Right atrium auricular region (tissue), 2 donors: ENCODE measurements at regions not wholly inside any gene's neighbourhood (a gene's known extent, or its start where the extent isn't known, plus 50 kb on each side); places are given as distances from the start of the nearest gene placed in this dataset.

Source experiments
- DNase-seq: peaks from one replicate; pipeline ENCODE4 v3.0.0-alpha.2; 2019; ENCODE audit warnings: low spot score
- H3K27ac ChIP-seq, 2 donors: fragments of 200-600 bp; sonication (generic); 1 replicate in 1 of 2; 2 replicates in 1 of 2; pipeline ENCODE4 v1.5.1; 2016 to 2019
- H3K27me3 ChIP-seq, 2 donors: fragments of 200-600 bp; sonication (generic); one replicate each; pipeline versions ENCODE4 v1.5.1 to v1.6.0; 2017 to 2019
- H3K36me3 ChIP-seq: fragments of 200-600 bp; sonication (generic); one replicate; pipeline ENCODE4 v1.5.1; 2016
- H3K4me1 ChIP-seq, 2 donors: fragments of 200-600 bp; sonication (generic); one replicate each; pipeline versions ENCODE4 v1.5.1 to v1.6.0; 2017 to 2019
- H3K4me3 ChIP-seq, 2 donors: fragments of 200-600 bp; sonication (generic); 1 replicate in 1 of 2; 2 replicates in 1 of 2; pipeline ENCODE4 v1.5.1; 2017 to 2019; ENCODE audit warnings: mild to moderate bottlenecking in 1 of 2, moderate library complexity in 1 of 2
- H3K9me3 ChIP-seq, 2 donors: fragments of 200-600 bp; sonication (generic); one replicate each; pipeline ENCODE4 v1.5.1; 2019
- TF ChIP-seq, protein P1 (sequence below), 2 donors: fragments of 200-600 bp; sonication (generic); IDR thresholded peaks; one replicate each; pipeline ENCODE4 v1.5.1; 2019; ENCODE audit warnings: antibody characterized with exemption in 2 of 2

DNA sequence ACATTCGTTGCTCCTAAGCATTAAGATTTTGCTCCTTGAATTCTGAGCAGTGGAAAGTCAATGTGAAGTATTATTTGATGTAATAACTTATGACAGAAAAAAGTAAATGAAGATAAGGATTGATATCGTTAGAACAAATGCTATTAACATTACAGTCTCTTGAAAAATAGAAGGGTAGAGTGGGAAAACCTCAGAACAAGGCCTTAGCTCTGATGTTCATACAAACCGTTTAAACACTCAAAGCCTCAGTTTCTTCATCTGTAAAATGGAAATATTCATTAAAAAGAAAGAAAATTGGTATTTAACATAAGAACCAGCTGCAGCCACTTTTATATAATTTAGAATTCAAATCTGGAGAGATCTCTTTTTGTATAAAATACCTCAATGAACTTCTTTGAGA lies 250.4 kb upstream of the NCKAP5 start:
- TF ChIP-seq, protein P1, sequence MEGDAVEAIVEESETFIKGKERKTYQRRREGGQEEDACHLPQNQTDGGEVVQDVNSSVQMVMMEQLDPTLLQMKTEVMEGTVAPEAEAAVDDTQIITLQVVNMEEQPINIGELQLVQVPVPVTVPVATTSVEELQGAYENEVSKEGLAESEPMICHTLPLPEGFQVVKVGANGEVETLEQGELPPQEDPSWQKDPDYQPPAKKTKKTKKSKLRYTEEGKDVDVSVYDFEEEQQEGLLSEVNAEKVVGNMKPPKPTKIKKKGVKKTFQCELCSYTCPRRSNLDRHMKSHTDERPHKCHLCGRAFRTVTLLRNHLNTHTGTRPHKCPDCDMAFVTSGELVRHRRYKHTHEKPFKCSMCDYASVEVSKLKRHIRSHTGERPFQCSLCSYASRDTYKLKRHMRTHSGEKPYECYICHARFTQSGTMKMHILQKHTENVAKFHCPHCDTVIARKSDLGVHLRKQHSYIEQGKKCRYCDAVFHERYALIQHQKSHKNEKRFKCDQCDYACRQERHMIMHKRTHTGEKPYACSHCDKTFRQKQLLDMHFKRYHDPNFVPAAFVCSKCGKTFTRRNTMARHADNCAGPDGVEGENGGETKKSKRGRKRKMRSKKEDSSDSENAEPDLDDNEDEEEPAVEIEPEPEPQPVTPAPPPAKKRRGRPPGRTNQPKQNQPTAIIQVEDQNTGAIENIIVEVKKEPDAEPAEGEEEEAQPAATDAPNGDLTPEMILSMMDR (IDR thresholded peaks at IDR 0.05), result no peak
- no peak for DNase-seq
- Histone ChIP-seq H3K36me3 (no peaks in the 10 kb centered on the region), H3K9me3 (no peaks in the 10 kb centered on the region), H3K27me3 (no peaks in the 10 kb centered on the region), H3K27ac (no peak overlapping the region), H3K4me3 (no peak overlapping the region), H3K4me1 (peaks cover 0 to 12% of the 10 kb centered on the region in 2 donors)

DNA sequence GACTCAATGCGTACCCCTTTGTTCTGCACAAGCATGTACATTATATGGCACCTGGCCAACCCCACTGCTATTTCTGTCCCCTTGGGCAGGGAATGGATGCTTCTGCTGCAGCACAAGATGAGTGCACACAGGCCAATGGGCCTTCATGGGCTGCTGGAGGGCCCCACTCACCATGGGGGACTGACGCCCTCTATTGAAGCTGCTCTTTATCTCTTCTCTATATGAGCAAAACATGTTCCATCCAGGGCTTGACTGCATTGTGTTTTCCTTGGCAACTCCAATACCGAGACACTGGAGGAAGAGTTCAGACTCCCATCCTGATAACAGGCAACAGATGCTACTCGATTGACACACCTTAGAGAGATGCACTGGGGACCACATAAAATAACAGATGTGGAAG lies 251.6 kb upstream of the NCKAP5 start:
- peaks cover 0 to 12% of the 10 kb centered on the region in 2 donors for H3K4me1 ChIP-seq
- no peak for DNase-seq
- no peaks in the 10 kb centered on the region for H3K36me3 ChIP-seq
- no peak overlapping the region for H3K27ac ChIP-seq
- H3K4me3 ChIP-seq, result no peak overlapping the region
- no peaks in the 10 kb centered on the region for H3K9me3 ChIP-seq
- TF ChIP-seq, protein P1 (IDR thresholded peaks at IDR 0.05), result no peak
- no peaks in the 10 kb centered on the region for H3K27me3 ChIP-seq

DNA sequence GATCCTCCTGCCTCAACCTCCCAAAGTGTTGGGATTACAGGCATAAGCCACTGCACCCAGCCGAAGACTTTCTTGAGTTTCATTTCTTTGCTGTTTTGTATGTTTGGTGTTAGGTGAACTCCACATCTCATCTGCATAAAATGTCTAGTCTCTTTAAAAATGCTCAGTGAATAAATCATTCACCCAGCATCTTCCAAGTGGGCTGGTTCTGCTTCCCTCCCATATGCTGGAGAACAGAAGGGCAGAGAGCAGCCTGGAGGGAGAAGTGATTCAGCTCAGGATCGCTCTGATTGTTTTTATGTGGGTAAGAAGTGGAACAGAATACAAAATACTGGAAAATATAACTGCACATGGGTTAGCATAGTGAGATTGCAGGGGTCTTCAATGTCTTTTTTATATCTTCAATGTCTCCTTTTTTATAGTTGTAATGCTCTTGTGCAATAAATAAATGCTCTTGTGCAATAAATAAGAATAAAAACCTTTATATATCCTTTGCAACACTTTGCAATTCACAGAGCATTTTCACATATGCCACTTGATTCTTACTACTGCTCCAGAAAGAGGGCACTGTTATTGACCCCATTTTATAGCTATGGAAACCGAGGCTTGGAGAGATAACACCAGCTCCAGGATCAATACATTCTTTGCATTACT lies 253.0 kb upstream of the NCKAP5 start:
- TF ChIP-seq, protein P1 (IDR thresholded peaks at IDR 0.05), result no peak
- Histone ChIP-seq H3K36me3 (no peaks in the 10 kb centered on the region), H3K4me3 (no peak overlapping the region), H3K27ac (no peak overlapping the region), H3K9me3 (no peaks in the 10 kb centered on the region), H3K4me1 (peaks cover 0 to 12% of the 10 kb centered on the region in 2 donors), H3K27me3 (no peaks in the 10 kb centered on the region)
- DNase-seq, result no peak

DNA sequence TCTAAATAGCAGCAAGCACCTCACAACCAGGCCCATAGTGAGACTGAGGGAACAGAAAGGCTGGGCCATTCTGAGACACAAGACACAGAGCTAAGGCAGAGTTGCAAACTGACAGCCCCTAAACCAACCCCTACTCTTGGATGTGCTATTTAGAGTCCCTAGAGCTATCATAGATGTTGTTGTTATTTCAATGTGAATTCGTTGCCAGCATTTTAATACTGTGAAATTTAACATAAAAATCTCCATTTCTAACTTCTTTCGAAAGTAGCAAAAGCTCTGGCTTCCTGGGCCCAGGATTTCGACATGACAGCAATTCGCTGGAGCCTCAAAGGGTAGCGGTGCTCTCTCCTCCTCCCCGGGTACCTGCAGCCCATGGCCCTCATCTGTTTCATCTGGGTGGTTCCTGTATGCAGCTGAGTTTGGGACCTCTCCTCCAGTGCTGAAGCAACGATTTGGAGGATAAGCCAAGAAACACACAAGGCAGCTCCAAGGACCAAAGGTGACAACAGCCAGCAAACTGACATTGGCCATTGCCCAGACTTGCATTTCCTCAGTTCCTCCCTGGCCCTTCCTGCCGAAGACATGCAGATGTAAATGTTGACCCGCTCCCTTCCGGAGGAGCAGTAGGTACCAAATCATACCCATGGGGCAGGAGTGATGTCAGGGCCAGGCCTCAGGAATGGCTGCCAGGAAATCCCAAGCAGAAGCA lies 254.4 kb upstream of the NCKAP5 start:
- H3K27ac ChIP-seq, result no peak overlapping the region
- H3K27me3 ChIP-seq, result no peaks in the 10 kb centered on the region
- TF ChIP-seq, protein P1 (IDR thresholded peaks at IDR 0.05), result no peak
- DNase-seq, result no peak
- no peaks in the 10 kb centered on the region for H3K36me3 ChIP-seq
- peaks cover 0 to 10% of the 10 kb centered on the region in 2 donors for H3K4me1 ChIP-seq
- no peak overlapping the region for H3K4me3 ChIP-seq
- H3K9me3 ChIP-seq, result no peaks in the 10 kb centered on the region

DNA sequence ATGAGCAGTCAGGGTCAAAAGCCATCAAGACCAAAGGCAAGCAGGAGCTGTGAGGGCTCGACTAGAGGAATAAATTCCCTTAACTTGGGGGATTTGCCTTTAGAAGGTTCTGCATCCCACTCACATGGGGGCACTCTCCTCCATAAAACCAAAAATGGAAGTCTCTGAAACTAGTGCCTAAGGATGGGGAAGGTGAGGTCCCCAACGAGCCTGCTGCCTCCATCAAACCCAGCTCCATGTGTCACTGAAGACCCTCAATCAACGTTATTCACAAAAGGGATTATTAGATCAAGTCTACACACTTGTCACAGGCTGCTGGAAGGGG lies 254.9 kb upstream of the NCKAP5 start:
- H3K27ac ChIP-seq, result no peak overlapping the region
- TF ChIP-seq, protein P1 (IDR thresholded peaks at IDR 0.05), result no peak
- H3K36me3 ChIP-seq, result no peaks in the 10 kb centered on the region
- DNase-seq, result no peak
- H3K4me1 ChIP-seq, result peaks cover 0 to 5% of the 10 kb centered on the region in 2 donors
- no peak overlapping the region for H3K4me3 ChIP-seq
- H3K9me3 ChIP-seq, result no peaks in the 10 kb centered on the region
- H3K27me3 ChIP-seq, result no peaks in the 10 kb centered on the region
